WTC11 (cell line): ENCODE measurements at regions not wholly inside any gene's neighbourhood (a gene's known extent, or its start where the extent isn't known, plus 50 kb on each side); places are given as distances from the start of the nearest gene placed in this dataset.

Experiments used
- ATAC-seq: fragments of 200-7000 bp; cut with Tn5 transposase; 2 replicates; pipeline ENCODE4 v1.10.0; 2021; ENCODE audit warnings: mild to moderate bottlenecking, moderate library complexity
- CTCF ChIA-PET: fragments of 300-600 bp; sonication (Branson Sonifier 250); formaldehyde crosslinking; loops from one replicate; lab custom pipeline; 2021; ENCODE audit warnings: antibody characterized with exemption; lab: Charles Lee
- POLR2A ChIA-PET: fragments of 350-600 bp; sonication (Branson Sonifier 250); formaldehyde crosslinking; loops from one replicate; lab custom pipeline; 2021; ENCODE audit warnings: antibody characterized with exemption; lab: Charles Lee
- DNase-seq: peaks from one replicate; pipeline ENCODE4 v3.0.0; 2021; ENCODE audit warnings: low spot score
- H3K27ac Mint-ChIP-seq: 2 replicates; pipeline ENCODE4 v1.8.0; 2021; ENCODE audit warnings: mixed read lengths
- H3K27me3 Mint-ChIP-seq: 2 replicates; pipeline ENCODE4 v1.8.0; 2021; ENCODE audit warnings: low read depth, mild to moderate bottlenecking, moderate library complexity, mixed read lengths
- H3K36me3 Mint-ChIP-seq: 2 replicates; pipeline ENCODE4 v1.8.0; 2021; ENCODE audit warnings: mixed read lengths
- H3K4me1 Mint-ChIP-seq: 2 replicates; pipeline ENCODE4 v1.8.0; 2022; ENCODE audit warnings: mixed read lengths
- H3K4me3 Mint-ChIP-seq: 2 replicates; pipeline ENCODE4 v1.8.0; 2021; ENCODE audit warnings: mild to moderate bottlenecking, moderate library complexity, mixed read lengths
- H3K9me3 Mint-ChIP-seq: 2 replicates; pipeline ENCODE4 v1.8.0; 2021; ENCODE audit warnings: mixed read lengths
- EMX1 ChIP-seq: fragments of 250-450 bp; sonication (Bioruptor Pico); IDR thresholded peaks from 2 replicates; pipeline ENCODE4 v1.8.0; 2021; ENCODE audit warnings: mild to moderate bottlenecking
- ETV6 ChIP-seq: sonication (generic); formaldehyde crosslinking; IDR thresholded peaks from 2 replicates; pipeline ENCODE4 v1.8.1; 2022; ENCODE audit warnings: mild to moderate bottlenecking, missing genetic modification reagents
- FOXP1 ChIP-seq: sonication (generic); formaldehyde crosslinking; IDR thresholded peaks from 2 replicates; pipeline ENCODE4 v1.8.0; 2022; ENCODE audit warnings: missing genetic modification reagents, mild to moderate bottlenecking, moderate library complexity, borderline replicate concordance
- GRHL2 ChIP-seq: fragments of 250-450 bp; sonication (Bioruptor Pico); IDR thresholded peaks from 2 replicates; pipeline ENCODE4 v1.8.0; 2022; ENCODE audit warnings: mild to moderate bottlenecking, moderate library complexity; ENCODE audit not compliant: insufficient replicate concordance, severe bottlenecking
- JUN ChIP-seq: sonication (generic); formaldehyde crosslinking; IDR thresholded peaks from 2 replicates; pipeline ENCODE4 v1.8.0; 2023; ENCODE audit warnings: mild to moderate bottlenecking, missing genetic modification reagents
- NFE2L1 ChIP-seq: sonication (generic); formaldehyde crosslinking; IDR thresholded peaks from 2 replicates; pipeline ENCODE4 v1.8.1; 2023; ENCODE audit warnings: missing genetic modification reagents
- NFYB ChIP-seq: sonication (generic); formaldehyde crosslinking; conservative IDR thresholded peaks from 2 replicates; pipeline ENCODE4 v1.8.0; 2022; ENCODE audit warnings: low read depth, missing genetic modification reagents
- NR1H2 ChIP-seq: sonication (generic); formaldehyde crosslinking; IDR thresholded peaks from 2 replicates; pipeline ENCODE4 v1.9.0; 2021; ENCODE audit warnings: mild to moderate bottlenecking, moderate library complexity, missing genetic modification reagents
- OVOL2 ChIP-seq: fragments of 250-450 bp; sonication (Bioruptor Pico); IDR thresholded peaks from 2 replicates; pipeline ENCODE4 v1.9.0; 2021; ENCODE audit warnings: mild to moderate bottlenecking, borderline replicate concordance
- SMAD4 ChIP-seq: sonication (generic); formaldehyde crosslinking; IDR thresholded peaks from 2 replicates; pipeline ENCODE4 v1.8.0; 2022; ENCODE audit warnings: mild to moderate bottlenecking, missing genetic modification reagents
- SP1 ChIP-seq: sonication (generic); formaldehyde crosslinking; conservative IDR thresholded peaks from 2 replicates; pipeline ENCODE4 v1.8.1; 2022; ENCODE audit warnings: missing genetic modification reagents
- TEAD1 ChIP-seq: sonication (generic); formaldehyde crosslinking; IDR thresholded peaks from 2 replicates; pipeline ENCODE4 v1.8.0; 2022; ENCODE audit warnings: mild to moderate bottlenecking, missing genetic modification reagents
- TEAD4 ChIP-seq: sonication (generic); formaldehyde crosslinking; IDR thresholded peaks from 2 replicates; pipeline ENCODE4 v1.8.0; 2022; ENCODE audit warnings: mild to moderate bottlenecking, missing genetic modification reagents
- ZNF121 ChIP-seq: sonication (generic); formaldehyde crosslinking; IDR thresholded peaks from 2 replicates; pipeline ENCODE4 v1.8.0; 2023; ENCODE audit warnings: missing genetic modification reagents
- ZNF138 ChIP-seq: sonication (generic); formaldehyde crosslinking; conservative IDR thresholded peaks from 2 replicates; pipeline ENCODE4 v1.8.1; 2022; ENCODE audit warnings: mild to moderate bottlenecking, moderate library complexity, missing genetic modification reagents
- ZNF423 ChIP-seq: fragments of 250-450 bp; sonication (Bioruptor Pico); IDR thresholded peaks from 2 replicates; pipeline ENCODE4 v2.1.2; 2022; ENCODE audit warnings: mild to moderate bottlenecking, moderate library complexity
- TF ChIP-seq, protein P1 (sequence below): fragments of 250-450 bp; sonication (Bioruptor Pico); IDR thresholded peaks from 2 replicates; pipeline ENCODE4 v1.8.0; 2021; ENCODE audit warnings: mild to moderate bottlenecking
- TF ChIP-seq, protein P2 (sequence below): sonication (generic); formaldehyde crosslinking; IDR thresholded peaks from 2 replicates; pipeline ENCODE4 v1.8.1; 2022; ENCODE audit warnings: missing genetic modification reagents, borderline replicate concordance
- TF ChIP-seq, protein P3 (sequence below): fragments of 250-450 bp; sonication (Bioruptor Pico); IDR thresholded peaks from 2 replicates; pipeline ENCODE4 v1.9.0; 2021; ENCODE audit warnings: moderate library complexity, mild to moderate bottlenecking, inconsistent platforms, borderline replicate concordance
- TF ChIP-seq, protein P4 (sequence below): fragments of 250-450 bp; sonication (Bioruptor Pico); conservative IDR thresholded peaks from 2 replicates; pipeline ENCODE4 v1.9.0; 2021; ENCODE audit warnings: mild to moderate bottlenecking
- TF ChIP-seq, protein P5 (sequence below): sonication (generic); formaldehyde crosslinking; IDR thresholded peaks from 2 replicates; pipeline ENCODE4 v1.8.0; 2022; ENCODE audit warnings: mild to moderate bottlenecking, missing genetic modification reagents
- TF ChIP-seq, protein P6 (sequence below): sonication (generic); formaldehyde crosslinking; IDR thresholded peaks from 2 replicates; pipeline ENCODE4 v1.8.0; 2022; ENCODE audit warnings: mild to moderate bottlenecking, missing genetic modification reagents
- TF ChIP-seq, protein P7 (sequence below): fragments of 200-600 bp; IDR thresholded peaks from 2 replicates; pipeline ENCODE4 v1.8.0; 2022; ENCODE audit warnings: antibody characterized with exemption
- TF ChIP-seq, protein P8 (sequence below): sonication (generic); formaldehyde crosslinking; IDR thresholded peaks from 2 replicates; pipeline ENCODE4 v1.8.1; 2022; ENCODE audit warnings: mild to moderate bottlenecking, moderate library complexity, missing genetic modification reagents

DNA sequence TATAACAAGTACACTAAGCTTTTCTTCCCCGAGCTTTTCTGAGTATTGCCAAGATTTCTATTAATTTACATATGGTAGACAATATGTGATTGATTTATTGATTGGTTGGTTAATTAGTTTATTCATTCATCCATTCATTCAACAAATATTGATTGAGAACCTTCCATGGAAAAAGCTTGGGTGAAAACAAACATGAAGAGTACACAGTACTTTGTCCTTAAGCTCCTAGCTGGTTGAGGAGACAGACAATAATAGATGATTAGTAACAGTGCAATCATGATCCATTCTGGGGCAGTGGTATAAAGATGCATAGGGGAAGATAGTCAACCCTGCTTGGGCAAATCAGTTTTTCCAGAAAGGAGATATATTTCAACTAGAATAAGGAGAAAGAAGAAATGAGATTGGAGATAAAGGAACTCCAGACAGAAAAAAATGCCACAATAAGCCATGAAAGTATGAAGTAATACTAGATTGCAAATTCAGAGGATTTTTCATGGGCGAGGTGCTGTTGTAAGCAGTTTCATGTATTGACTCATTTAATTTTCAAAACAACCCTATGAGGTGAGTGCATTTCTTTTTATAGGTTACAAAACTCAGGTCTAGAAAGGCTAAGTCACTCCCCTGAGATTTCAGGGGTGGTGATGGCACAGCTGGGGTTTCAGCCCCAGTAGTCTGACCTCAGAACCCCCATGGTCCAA, 129.5 kb downstream of the RND3 start:
- no peak overlapping the region for H3K4me3 Mint-ChIP-seq
- CTCF ChIA-PET, result no interaction called here
- H3K9me3 Mint-ChIP-seq, result peaks cover 33% of the 10 kb centered on the region
- DNase-seq (no peak), ATAC-seq (no peak)
- H3K27ac Mint-ChIP-seq, result no peak overlapping the region
- no peaks in the 10 kb centered on the region for H3K27me3 Mint-ChIP-seq
- peaks cover 10% of the 10 kb centered on the region for H3K4me1 Mint-ChIP-seq
- POLR2A ChIA-PET, result no interaction called here
- TF ChIP-seq TEAD1 (CRISPR knock-in tag) (no peak), NFYB (CRISPR knock-in tag) (no peak), OVOL2 (CRISPR knock-in tag) (no peak), NFE2L1 (CRISPR knock-in tag) (no peak), SMAD4 (no peak), ZNF138 (CRISPR knock-in tag) (no peak), TEAD4 (CRISPR knock-in tag) (no peak), JUN (CRISPR knock-in tag) (no peak), ZNF121 (CRISPR knock-in tag) (no peak), ZNF423 (CRISPR knock-in tag) (no peak), SP1 (CRISPR knock-in tag) (no peak), FOXP1 (no peak), ETV6 (no peak), NR1H2 (CRISPR knock-in tag) (no peak)
- TF ChIP-seq, protein P1, sequence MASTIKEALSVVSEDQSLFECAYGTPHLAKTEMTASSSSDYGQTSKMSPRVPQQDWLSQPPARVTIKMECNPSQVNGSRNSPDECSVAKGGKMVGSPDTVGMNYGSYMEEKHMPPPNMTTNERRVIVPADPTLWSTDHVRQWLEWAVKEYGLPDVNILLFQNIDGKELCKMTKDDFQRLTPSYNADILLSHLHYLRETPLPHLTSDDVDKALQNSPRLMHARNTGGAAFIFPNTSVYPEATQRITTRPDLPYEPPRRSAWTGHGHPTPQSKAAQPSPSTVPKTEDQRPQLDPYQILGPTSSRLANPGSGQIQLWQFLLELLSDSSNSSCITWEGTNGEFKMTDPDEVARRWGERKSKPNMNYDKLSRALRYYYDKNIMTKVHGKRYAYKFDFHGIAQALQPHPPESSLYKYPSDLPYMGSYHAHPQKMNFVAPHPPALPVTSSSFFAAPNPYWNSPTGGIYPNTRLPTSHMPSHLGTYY (CRISPR knock-in tag), result no peak
- TF ChIP-seq, protein P2, sequence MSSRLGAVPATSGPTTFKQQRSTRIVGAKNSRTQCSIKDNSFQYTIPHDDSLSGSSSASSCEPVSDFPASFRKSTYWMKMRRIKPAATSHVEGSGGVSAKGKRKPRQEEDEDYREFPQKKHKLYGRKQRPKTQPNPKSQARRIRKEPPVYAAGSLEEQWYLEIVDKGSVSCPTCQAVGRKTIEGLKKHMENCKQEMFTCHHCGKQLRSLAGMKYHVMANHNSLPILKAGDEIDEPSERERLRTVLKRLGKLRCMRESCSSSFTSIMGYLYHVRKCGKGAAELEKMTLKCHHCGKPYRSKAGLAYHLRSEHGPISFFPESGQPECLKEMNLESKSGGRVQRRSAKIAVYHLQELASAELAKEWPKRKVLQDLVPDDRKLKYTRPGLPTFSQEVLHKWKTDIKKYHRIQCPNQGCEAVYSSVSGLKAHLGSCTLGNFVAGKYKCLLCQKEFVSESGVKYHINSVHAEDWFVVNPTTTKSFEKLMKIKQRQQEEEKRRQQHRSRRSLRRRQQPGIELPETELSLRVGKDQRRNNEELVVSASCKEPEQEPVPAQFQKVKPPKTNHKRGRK, result no peak
- TF ChIP-seq, protein P3, sequence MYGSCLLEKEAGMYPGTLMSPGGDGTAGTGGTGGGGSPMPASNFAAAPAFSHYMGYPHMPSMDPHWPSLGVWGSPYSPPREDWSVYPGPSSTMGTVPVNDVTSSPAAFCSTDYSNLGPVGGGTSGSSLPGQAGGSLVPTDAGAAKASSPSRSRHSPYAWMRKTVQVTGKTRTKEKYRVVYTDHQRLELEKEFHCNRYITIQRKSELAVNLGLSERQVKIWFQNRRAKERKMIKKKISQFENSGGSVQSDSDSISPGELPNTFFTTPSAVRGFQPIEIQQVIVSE (CRISPR knock-in tag), result no peak
- TF ChIP-seq, protein P4, sequence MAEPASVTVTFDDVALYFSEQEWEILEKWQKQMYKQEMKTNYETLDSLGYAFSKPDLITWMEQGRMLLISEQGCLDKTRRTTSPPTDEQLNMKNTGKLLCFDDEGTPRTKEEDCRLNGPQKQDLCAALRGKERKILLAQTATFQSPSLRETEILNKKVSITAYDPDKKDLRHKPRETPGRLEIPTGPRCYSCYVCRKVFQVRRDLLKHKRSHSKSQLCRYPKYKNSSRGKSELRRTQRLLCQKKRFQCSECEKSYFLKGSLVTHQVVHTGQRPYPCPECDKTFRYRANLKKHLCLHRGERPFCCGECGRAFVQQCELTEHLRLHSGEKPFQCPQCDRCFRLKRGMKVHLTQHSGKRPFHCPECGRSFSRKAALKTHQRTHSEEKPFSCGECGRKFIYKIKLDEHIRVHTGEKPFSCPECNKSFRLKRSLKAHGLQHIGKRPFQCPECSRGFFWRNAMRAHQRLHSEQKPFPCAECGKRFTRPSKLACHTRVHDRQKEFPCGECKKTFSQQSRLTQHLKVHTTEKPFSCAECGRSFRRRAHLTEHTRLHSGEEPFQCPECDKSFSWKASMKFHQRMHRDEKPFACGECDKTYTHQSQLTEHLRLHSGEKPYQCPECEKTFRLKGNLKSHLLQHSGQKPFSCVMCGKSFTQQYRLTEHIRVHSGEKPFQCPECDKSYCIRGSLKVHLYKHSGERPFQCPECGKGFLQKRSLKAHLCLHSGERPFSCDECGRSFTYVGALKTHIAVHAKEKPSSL, result no peak
- TF ChIP-seq, protein P5, sequence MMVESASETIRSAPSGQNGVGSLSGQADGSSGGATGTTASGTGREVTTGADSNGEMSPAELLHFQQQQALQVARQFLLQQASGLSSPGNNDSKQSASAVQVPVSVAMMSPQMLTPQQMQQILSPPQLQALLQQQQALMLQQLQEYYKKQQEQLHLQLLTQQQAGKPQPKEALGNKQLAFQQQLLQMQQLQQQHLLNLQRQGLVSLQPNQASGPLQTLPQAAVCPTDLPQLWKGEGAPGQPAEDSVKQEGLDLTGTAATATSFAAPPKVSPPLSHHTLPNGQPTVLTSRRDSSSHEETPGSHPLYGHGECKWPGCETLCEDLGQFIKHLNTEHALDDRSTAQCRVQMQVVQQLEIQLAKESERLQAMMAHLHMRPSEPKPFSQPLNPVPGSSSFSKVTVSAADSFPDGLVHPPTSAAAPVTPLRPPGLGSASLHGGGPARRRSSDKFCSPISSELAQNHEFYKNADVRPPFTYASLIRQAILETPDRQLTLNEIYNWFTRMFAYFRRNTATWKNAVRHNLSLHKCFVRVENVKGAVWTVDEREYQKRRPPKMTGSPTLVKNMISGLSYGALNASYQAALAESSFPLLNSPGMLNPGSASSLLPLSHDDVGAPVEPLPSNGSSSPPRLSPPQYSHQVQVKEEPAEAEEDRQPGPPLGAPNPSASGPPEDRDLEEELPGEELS, result no peak
- no peaks in the 10 kb centered on the region for H3K36me3 Mint-ChIP-seq

DNA sequence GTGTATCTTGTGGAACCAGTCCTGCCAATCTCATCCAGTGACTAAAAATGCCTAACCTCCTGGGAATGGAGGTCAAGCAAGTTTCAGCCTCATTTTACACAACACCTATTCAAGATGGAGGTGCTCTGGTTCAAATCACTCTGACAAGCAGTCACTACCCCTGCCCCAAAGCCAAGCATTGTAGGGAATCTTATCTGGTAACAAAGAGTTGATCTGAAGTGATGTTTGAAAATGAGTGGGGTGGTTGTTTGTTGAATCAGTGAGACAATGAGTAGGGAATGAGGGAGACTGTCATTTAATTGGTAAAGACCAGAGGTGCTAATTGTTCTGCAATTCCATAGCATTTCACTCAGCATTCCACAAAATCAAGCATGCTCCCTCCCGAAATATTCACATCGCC, 132.0 kb downstream of the RND3 start:
- no peak for ATAC-seq
- no peaks in the 10 kb centered on the region for H3K27me3 Mint-ChIP-seq
- peaks cover 10% of the 10 kb centered on the region for H3K4me1 Mint-ChIP-seq
- ChIA-PET CTCF (no interaction called here), POLR2A (interaction anchor here (0.6 kb wide), 1 partner anchor 344 kb away, joined by 3 read pairs; no protein-coding TSS in a partner anchor)
- no peaks in the 10 kb centered on the region for H3K36me3 Mint-ChIP-seq
- H3K9me3 Mint-ChIP-seq, result peaks cover 25% of the 10 kb centered on the region
- H3K27ac Mint-ChIP-seq, result no peak overlapping the region
- H3K4me3 Mint-ChIP-seq, result no peak overlapping the region
- DNase-seq, result no peak
- TF ChIP-seq, protein P6, sequence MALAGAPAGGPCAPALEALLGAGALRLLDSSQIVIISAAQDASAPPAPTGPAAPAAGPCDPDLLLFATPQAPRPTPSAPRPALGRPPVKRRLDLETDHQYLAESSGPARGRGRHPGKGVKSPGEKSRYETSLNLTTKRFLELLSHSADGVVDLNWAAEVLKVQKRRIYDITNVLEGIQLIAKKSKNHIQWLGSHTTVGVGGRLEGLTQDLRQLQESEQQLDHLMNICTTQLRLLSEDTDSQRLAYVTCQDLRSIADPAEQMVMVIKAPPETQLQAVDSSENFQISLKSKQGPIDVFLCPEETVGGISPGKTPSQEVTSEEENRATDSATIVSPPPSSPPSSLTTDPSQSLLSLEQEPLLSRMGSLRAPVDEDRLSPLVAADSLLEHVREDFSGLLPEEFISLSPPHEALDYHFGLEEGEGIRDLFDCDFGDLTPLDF (CRISPR knock-in tag), result no peak
- TF ChIP-seq, protein P7, sequence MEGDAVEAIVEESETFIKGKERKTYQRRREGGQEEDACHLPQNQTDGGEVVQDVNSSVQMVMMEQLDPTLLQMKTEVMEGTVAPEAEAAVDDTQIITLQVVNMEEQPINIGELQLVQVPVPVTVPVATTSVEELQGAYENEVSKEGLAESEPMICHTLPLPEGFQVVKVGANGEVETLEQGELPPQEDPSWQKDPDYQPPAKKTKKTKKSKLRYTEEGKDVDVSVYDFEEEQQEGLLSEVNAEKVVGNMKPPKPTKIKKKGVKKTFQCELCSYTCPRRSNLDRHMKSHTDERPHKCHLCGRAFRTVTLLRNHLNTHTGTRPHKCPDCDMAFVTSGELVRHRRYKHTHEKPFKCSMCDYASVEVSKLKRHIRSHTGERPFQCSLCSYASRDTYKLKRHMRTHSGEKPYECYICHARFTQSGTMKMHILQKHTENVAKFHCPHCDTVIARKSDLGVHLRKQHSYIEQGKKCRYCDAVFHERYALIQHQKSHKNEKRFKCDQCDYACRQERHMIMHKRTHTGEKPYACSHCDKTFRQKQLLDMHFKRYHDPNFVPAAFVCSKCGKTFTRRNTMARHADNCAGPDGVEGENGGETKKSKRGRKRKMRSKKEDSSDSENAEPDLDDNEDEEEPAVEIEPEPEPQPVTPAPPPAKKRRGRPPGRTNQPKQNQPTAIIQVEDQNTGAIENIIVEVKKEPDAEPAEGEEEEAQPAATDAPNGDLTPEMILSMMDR, result no peak
- TF ChIP-seq, protein P8, sequence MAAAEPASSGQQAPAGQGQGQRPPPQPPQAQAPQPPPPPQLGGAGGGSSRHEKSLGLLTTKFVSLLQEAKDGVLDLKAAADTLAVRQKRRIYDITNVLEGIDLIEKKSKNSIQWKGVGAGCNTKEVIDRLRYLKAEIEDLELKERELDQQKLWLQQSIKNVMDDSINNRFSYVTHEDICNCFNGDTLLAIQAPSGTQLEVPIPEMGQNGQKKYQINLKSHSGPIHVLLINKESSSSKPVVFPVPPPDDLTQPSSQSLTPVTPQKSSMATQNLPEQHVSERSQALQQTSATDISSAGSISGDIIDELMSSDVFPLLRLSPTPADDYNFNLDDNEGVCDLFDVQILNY (CRISPR knock-in tag), result no peak
- no peak for TF ChIP-seq EMX1
- no peak for TF ChIP-seq GRHL2 (CRISPR knock-in tag)
